HUDEP-2 (cell line): ENCODE measurements at regions not wholly inside any gene's neighbourhood (a gene's known extent, or its start where the extent isn't known, plus 50 kb on each side); places are given as distances from the start of the nearest gene placed in this dataset.
"Not testable (repeated sequence)": the region's sequence is repeated elsewhere in the genome, so short reads cannot be mapped to it uniquely, and the experiment has no call there.

Experiments used
- DNase-seq, 76 experiments: peaks; one replicate each; lab custom pipeline; 2025; ENCODE audit not compliant: unreplicated experiment in 76 of 76; lab: John Stamatoyannopoulos, UW

GRCh38 chr1:116850436-116850835 is 59.3 kb upstream of the PTGFRN start:
- DNase-seq = no peak

DNA sequence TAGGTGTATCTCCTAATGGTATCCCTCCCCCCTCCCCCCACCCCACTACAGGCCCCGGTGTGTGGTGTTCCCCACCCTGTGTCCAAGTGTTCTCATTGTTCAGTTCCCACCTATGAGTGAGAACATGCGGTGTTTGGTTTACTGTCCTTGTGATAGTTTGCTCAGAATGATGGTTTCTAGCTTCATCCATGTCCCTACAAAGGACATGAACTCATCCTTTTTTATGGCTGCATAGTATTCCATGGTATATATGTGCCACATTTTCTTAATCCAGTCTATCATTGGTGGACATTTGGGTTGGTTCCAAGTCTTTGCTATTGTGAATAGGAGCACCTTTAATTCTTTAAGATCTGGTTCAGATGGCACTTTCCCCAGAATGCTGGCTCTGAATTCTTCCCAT is 58.5 kb upstream of the PTGFRN start:
- DNase-seq = not testable (repeated sequence)

- DNase-seq = no peak
These were observed 57.9 kb upstream of the PTGFRN start for GRCh38 chr1:116851846-116852245.

DNA sequence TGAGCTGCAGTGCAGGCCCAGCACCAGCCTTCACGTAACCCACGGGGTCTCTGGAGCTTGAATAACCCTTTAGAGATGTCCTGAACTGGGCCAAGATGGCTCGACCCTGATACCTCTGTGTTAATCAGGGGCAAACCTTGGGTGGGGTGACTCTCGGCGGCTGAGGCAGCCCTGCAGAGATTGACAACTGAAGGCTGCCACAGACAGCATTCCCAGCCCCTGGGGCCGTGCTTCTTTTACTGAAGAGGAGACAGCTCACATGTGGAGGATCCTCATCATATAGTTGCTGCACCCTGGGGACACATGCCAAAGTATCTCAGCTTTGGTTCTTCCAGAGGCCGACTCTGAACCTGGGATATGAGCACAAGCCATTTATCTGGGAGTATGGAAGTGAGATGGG is 57.3 kb upstream of the PTGFRN start:
- no peak for DNase-seq

GRCh38 chr1:116852910-116853309 is 56.8 kb upstream of the PTGFRN start:
- DNase-seq = no peak

DNA sequence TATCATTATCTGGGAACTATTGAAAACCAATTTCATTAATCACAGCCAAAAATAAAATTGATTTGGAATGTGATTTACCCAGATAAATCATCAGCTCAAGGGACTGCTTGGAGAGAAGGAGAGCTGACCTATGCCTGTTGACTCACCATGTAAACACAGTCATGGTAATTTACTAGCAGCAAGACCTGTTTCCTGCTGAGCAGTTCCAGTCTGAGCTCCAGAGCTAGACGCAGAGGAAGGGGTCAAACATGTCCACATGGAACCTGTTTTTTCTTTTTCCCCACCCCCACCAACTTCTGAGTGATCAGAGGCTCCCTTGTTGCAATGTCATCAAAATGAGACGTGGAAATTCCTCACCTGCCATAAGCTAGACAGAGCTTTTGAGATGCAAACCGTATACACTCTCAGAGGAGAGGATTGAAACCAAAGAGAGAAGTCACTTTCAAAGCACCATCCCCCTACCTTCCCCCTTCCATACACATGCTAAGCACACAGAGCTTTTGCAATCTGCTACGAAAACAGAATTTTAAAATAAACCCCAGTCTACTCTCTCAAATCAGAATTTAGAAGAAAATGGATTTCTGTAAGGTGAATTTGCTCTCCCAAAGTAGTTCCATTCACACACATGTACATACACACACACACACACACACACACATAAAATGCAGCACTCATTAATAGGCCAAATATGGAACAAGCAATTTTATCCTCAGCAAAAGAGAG is 55.9 kb upstream of the PTGFRN start:
- no peak for DNase-seq

GRCh38 chr1:116854403-116854690 is 55.4 kb upstream of the PTGFRN start:
- no peak for DNase-seq

DNA sequence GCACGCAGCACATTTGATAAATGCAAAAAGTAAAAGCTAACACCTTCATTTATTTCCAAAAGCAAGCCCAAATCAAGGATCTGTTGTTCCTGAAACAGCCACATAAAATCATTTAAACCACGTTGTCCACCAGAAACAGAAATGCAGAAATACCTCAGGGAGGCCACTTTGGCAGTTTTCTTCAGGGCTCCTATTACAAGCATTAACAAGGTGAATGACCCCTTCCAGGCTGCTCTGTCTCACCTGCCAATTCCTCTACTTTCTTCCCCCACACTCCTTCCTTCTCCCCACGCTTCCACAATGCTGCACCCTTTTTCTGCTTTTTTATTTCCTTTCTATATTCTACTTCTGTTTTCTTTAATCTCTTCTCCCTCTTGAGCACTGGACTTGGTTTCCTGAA is 55.0 kb upstream of the PTGFRN start:
- no peak for DNase-seq

DNA sequence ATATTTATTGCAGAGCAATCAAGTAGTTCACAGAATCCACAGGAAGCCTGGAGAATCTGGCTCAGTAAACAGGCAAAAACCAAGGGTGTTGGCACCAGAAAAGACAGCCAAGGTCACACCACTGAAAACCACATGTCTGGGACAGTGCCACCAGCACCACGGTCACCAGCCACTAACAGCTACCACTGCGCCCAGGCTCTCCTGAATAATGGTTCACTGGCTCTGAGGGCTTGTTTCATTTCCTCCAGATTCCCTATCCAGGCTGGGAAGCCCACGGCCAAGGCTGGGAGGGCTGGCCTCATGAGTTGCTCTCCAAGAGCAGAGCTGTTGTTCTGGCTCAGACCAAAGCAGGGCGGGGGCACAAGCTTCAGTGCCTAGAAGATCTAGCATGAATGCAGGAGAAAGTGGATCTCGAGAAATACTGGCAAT is 54.5 kb upstream of the PTGFRN start:
- DNase-seq = no peak

DNA sequence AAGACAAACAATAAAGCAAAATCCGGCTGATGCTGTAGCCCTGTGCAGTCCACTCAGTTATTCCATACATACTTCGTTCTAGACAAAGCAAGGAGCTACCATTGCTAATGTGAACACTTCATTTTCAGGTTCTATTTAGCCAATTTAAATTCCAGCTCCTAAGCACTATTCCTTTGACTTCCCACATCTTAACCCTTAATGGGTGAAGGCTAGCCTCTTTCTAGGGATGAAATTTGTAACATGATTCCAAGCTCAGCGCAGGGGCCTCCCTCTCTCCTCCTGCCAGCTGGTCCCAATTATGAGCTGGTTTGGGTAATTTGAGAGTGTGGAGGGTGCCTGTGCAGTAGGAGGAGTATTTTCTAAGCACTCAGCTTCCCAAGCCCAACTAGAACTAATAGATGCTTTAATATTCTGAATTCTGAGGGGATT is 53.9 kb upstream of the PTGFRN start:
- DNase-seq = no peak

DNA sequence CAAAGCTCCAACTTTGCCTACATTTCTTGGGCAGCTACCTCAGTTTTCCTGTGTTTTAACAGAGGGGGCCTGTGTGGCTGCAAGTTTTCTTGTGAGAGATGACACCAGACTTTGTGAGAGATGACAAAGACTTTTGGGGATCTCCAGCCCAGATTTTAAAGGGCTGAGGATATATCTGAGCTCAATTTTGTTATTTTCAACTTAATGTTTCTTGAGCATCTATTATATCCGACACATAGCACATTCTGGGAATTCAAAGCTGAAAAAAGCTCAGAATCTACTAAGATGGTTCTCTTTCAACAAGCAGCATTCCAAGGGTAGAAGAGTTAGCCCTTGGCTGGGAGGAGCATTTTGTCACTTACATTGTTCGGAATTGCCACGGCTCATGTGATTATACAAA is 53.4 kb upstream of the PTGFRN start:
- DNase-seq = no peak

GRCh38 chr1:116857092-116857491 is 52.6 kb upstream of the PTGFRN start:
- no peak for DNase-seq
